ENCODE measurements at regions not wholly inside any gene's neighbourhood (a gene's known extent, or its start where the extent isn't known, plus 50 kb on each side); places are given as distances from the start of the nearest gene placed in this dataset.
"Not testable (repeated sequence)": the region's sequence is repeated elsewhere in the genome, so short reads cannot be mapped to it uniquely, and the experiment has no call there.

DNA sequence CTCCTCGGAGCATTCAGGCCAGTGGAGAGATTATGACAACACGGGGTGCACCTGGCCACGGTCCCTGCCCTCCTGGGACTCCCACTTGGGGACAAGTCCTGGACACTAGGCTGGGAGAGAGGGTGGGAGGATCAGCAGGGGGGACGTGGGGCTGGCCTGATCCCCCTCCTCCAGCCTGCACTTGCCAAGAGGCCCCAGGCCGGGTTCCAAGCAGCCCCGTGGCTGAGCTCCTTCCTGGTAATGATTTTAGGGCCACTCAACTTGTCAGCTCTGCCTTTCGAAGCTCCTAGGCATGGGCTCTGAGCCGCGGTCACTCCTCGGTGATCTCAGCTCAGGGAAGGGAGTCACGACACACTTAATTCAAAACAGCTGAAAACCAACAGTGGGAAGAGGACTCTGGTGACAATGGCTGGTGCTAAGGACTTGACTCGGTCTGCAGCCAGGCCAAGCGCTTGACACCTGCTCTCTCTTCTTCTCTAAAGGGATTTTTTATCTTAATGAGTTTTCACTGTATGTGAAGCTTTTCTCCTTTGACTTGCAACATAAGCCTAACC is 161.7 kb downstream of the BMP7 start:
- DNase-seq (ENCODE audit: low read depth): no peak

GRCh38 chr20:57106030-57106682 is 160.3 kb downstream of the BMP7 start:
- no peak for DNase-seq (ENCODE audit: low read depth)

GRCh38 chr20:57106692-57107091 is 159.7 kb downstream of the BMP7 start:
- DNase-seq (ENCODE audit: low read depth): no peak

DNA sequence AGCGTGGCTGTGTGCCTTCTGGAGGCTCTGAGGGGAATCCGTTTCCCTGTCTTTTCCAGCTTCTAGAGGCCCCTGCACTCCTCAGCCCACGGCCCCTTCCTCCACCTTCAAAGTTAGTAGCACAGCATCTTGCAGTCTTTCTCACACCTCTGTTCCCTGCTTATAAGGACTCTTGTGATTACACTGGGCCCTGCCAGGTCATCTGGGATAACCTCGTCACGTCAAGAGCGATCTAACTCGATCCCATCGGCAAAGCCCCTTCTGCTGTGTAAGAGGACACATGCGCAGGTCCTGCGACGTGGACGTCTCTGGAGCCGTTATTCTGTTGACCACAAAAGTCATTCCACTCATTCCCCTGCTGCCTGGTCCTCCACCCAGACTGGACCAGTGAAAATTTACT is 159.2 kb downstream of the BMP7 start:
- DNase-seq (ENCODE audit: low read depth): no peak

DNA sequence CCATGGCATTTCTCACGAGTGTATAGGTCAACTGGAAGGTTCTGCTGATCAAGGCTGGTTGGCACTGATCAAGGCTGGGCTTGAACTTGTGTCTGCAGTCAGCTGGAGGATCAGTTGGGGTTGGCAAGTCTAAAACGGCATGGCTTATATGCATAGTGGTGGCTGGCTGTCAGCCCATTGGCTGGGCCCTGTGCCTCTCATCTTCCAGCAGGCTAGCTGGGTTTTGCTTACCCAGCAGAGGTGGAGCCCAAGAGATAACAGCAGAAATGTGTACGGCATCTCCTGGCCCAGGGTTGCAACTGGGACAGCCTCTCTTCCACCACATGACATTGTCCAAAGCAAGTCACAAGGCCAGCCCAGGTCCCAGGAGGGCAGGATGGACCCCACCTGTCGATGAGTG is 158.2 kb downstream of the BMP7 start:
- DNase-seq (ENCODE audit: low read depth): no peak

- no peak for DNase-seq (ENCODE audit: low read depth)
Measured at GRCh38 chr20:57108742-57109570, 157.5 kb downstream of the BMP7 start.

DNA sequence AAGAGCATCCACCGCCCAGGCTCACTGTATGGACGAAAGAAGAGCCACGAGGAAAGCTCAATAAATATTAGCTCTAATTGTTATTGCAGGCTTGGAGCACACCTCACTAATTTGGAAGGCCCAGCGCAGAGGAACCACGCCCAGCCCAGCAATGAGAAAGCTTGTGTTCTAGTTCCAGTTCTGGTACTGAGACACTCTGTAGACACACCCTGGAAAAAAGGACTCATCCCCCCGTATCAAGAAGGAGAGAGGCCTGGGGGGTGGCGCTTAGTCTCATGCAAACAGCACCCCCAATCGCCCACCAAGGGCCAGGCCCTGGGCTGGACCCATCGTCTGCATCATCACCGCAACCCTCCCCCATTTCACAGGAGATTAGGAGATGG is 156.9 kb downstream of the BMP7 start:
- no peak for DNase-seq (ENCODE audit: low read depth)

DNA sequence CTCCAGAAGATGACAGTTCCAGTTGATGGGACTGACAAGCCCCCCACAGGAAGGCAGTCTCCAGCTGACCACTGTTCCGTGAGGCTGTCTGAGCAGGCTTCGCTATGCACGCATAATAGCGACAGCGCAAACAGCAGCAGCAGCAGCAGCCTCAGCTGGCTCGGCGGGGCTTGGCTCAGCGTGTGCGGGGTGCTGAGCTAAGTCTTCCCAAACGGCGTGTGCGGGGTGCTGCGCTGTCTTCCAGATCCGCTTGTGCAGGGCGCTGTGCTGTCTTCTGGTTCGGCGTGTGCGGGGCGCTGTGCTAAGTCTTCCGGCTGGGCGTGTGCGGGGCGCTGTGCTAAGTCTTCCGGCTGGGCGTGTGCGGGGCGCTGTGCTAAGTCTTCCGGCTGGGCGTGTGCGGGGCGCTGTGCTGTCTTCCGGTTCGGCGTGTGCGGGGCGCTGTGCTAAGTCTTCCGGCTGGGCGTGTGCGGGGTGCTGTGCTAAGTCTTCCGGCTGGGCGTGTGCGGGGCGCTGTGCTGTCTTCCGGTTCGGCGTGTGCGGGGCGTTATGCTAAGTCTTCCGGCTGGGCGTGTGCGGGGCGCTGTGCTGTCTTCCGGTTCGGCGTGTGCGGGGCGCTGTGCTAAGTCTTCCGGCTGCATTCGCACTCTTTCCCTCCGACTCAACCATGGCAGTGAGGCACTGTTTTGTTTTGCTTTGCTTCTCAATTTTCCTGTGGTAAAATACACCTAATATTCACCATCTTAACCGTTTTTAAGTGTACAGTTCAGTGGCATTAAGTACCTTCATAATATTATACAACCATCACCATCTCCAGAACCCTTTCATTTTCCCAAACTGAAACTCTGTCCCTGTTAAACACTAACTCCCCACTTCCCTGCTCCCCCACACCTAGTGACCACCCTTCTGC is 156.1 kb downstream of the BMP7 start:
- not testable (repeated sequence) for DNase-seq (ENCODE audit: low read depth)

- no peak for DNase-seq (ENCODE audit: low read depth)
Measured at GRCh38 chr20:57111028-57111373, 155.4 kb downstream of the BMP7 start.

DNA sequence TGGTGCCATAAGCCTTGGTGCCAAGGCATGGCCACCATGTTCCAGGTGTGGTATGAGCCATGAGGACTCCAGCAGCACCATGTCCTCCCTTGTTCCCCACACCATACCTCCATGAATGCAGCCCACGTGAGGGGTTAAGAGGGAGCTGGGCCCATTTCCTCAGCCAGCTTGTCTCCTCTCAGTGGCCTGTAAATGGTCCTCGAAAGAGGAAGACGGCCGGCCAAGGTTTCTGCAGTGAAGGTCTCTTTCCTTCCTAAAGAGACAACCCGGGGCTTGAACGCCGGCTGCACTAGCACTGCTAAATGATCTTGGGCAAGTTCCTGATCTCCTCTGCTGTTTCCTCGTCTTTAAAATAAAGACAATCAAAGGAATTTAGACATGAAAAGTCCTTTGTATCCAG is 154.0 kb downstream of the BMP7 start:
- no peak for DNase-seq (ENCODE audit: low read depth)

DNA sequence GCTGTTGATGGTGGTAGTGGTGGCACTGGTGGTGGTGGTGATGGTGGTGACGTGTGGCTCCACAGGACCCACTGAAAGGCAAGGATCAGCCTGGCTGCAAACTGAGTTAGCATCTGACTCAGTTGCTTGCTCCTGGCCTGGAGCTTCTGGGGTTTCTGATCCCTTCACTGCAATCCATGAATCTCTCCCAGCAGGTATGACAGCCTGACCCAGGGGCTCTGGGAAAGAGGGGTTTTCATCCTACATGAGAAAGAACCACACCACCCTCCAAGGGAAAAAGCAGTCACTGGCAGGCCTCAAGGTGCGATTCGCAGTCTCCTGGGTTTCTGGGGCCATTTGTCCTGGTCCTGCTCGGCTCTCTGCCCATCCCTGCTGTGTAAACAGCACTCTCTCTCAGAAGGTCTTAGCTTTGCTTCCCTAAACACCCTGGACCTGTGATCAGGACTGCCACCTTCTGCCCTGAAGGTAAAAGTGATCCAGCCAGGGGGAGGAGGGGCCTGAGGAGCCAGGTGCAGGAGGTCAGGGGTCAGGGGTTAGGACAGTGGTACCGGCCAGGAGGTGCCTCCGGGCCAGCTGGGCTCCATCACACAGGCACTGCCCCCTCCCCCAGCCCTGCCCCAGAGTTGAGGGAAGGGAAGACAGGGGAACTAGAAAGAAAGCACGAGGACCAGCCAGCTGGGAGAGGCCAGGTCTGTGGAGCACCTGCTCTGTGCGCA is 152.0 kb downstream of the BMP7 start:
- DNase-seq (ENCODE audit: low read depth): no peak

DNA sequence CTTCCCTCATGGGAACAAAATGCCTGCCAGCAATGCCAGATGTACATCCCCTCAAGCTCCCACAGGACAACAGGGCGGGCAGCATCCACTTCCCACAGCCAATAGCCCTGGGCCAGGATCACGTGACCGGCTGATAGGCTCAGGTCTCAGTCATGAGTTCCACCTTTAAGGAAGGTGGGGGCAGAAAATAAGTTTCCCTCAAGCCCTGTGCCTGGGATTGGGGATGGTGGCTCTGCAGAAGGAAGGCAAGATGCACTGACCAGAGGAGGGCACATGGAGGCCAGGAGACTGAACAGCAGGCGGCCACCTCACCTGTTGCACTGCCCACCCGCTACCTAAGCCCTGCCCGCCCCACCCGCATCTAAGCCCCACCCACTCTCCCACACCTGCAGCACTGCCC is 149.1 kb downstream of the BMP7 start:
- DNase-seq (ENCODE audit: low read depth): no peak

DNA sequence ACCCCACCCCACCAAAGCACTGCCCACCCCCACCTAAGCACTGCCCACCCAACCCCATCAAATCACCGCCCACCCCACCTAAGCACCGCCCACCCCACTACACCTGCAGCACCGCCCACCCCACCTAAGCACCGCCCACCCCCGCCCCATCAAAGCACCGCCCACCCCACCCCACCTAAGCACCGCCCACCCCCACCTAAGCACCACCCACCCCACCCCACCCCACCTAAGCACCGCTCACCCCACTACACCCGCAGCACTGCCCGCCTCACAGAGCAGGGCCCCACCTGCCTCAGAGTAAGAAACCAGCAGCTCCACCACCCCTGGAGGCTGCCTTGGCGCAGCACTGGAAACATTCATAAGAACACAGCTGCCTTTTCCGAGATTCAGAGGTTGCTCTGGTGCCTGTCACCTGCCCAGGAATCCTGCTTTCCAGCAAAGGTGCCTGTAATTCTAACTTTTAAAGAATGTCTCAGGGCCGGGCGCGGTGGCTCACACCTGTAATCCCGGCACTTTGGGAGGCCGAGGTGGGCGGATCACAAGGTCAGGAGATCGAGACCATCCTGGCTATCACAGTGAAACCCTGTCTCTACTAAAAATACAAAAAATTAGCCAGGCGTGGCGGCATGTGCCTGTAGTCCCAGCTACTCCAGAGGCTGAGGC is 148.2 kb downstream of the BMP7 start:
- DNase-seq (ENCODE audit: low read depth): no peak
